ENCODE measurements at regions not wholly inside any gene's neighbourhood (a gene's known extent, or its start where the extent isn't known, plus 50 kb on each side); places are given as distances from the start of the nearest gene placed in this dataset.
"Not testable (repeated sequence)": the region's sequence is repeated elsewhere in the genome, so short reads cannot be mapped to it uniquely, and the experiment has no call there.

DNA sequence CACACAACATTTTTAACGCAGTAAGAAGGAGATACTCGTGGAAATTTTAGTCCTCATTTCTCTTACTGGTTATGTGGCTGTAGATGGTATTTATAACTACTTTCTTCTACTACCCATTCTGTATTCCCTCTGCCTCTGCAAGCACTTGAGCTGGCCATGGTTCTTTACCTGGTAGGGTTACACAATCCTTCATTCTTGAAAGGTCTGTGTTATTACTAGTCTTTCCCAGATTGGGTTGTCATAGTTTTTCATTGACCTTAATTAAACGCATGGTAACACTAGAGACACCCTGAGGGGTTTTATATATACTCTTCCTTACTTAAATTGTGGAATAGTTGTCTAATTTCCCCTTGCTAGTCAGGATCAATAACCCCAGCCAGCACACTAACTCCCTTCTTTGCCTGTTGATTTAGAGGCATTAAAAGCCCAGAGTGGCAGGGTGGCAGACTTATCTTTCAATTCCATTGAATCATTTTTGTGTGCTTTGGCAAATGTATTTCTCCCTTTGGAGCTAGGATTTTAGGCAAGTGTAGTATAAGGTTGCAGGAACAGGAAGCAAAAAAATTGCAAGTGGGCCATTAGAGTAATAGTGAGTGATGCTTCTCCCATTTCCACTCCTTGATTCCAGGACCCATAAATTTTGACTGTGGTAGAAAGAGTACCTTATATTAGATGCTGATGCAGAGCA lies 113.6 kb upstream of the EMCN start:
- DNase-seq (ENCODE audit: low read depth, low spot score), result no peak
- no peak for TF ChIP-seq CTCF (IDR thresholded peaks at IDR 0.05; ENCODE audit: insufficient read depth, low read length, missing control alignments)
- no peak overlapping the region for H3K4me3 ChIP-seq (ENCODE audit: low read depth, low read length)
- ChIA-PET POLR2A (no interaction called here), CTCF (no interaction called here)

DNA sequence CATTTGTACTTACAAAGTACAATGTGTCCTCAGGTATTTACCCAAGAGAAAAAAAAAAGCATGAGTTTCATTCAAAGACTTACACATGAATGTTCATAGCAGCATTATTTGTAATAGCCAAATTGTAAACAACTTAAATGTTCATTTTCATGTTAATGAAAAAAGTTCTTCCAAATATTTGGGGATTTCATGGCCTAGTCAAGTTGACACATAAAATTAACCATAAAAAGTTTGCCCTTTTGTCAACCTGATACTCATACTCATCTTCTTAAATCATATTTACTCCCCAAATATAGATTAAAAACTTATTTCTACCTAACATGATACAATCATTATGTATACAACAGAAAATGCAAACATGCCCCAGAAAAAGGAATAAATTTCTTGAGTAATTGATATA lies 112.5 kb upstream of the EMCN start:
- CTCF ChIA-PET, result no interaction called here
- POLR2A ChIA-PET, result no interaction called here
- no peak for TF ChIP-seq CTCF (IDR thresholded peaks at IDR 0.05; ENCODE audit: insufficient read depth, low read length, missing control alignments)

GRCh38 chr4:100609810-100610209 lies 92.0 kb upstream of the EMCN start:
- DNase-seq (ENCODE audit: low read depth, low spot score), result no peak
- no peak for TF ChIP-seq CTCF (IDR thresholded peaks at IDR 0.05; ENCODE audit: insufficient read depth, low read length, missing control alignments)
- ChIA-PET CTCF (no interaction called here), POLR2A (no interaction called here)
- no peak overlapping the region for H3K4me3 ChIP-seq (ENCODE audit: low read depth, low read length)

More for the DNA sequence above, 112.5 kb upstream of the EMCN start:
- H3K4me3 ChIP-seq (ENCODE audit: low read depth, low read length), result no peak overlapping the region
- no peak for DNase-seq (ENCODE audit: low read depth, low spot score)

DNA sequence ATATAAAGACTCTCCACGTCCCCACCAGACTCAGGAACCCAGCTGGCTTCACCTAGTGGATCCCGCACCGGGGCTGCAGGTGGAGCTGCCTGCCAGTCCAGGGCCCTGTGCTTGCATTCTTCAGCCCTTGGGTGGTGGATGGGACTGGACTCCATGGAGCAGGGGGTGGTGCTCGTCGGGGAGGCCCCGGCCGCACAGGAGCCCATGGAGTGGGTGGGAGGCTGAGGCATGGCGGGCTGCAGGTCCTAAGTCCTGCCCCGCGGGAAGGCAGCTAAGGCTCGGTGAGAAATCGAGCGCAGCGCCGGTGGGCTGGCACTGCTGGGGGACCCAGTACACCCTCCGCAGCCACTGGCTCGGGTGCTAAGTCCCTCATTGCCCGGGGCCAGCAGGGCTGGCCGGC lies 90.8 kb upstream of the EMCN start:
- POLR2A ChIA-PET; DNase-seq (ENCODE audit: low read depth, low spot score); H3K4me3 ChIP-seq (ENCODE audit: low read depth, low read length); CTCF ChIA-PET: not testable (repeated sequence)

GRCh38 chr4:100605144-100605543 lies 87.3 kb upstream of the EMCN start:
- POLR2A ChIA-PET, result no interaction called here
- no peak for TF ChIP-seq CTCF (IDR thresholded peaks at IDR 0.05; ENCODE audit: insufficient read depth, low read length, missing control alignments)

DNA sequence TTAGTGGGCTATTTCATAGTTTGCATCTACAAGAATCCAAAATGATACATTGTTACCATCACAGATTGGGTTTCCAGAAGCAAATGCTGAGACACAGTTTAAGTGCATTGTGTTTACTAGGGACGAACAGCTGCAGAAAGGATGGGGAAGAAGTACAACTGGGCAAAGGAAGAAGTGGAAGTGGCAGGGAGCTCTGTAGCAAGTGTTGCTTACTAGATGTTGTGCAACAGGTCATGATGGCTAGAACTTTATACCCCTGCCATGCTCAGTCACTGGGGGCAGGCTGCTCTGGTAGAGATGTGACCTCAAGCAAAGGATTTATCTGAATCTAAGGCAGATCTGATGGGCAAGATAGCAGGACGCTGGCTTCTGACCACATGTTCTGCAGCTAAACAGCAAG lies 76.1 kb upstream of the EMCN start:
- CTCF ChIA-PET, result no interaction called here
- no peak overlapping the region for H3K4me3 ChIP-seq (ENCODE audit: low read depth, low read length)
- no peak for DNase-seq (ENCODE audit: low read depth, low spot score)
- POLR2A ChIA-PET, result no interaction called here
- TF ChIP-seq CTCF (IDR thresholded peaks at IDR 0.05; ENCODE audit: insufficient read depth, low read length, missing control alignments), result no peak

More at GRCh38 chr4:100605144-100605543, 87.3 kb upstream of the EMCN start:
- CTCF ChIA-PET, result no interaction called here
- no peak overlapping the region for H3K4me3 ChIP-seq (ENCODE audit: low read depth, low read length)
- no peak for DNase-seq (ENCODE audit: low read depth, low spot score)

GRCh38 chr4:100591161-100591876 lies 73.5 kb upstream of the EMCN start:
- CTCF ChIA-PET, result no interaction called here
- DNase-seq (ENCODE audit: low read depth, low spot score), result no peak

More at GRCh38 chr4:100591161-100591876, 73.5 kb upstream of the EMCN start:
- H3K4me3 ChIP-seq (ENCODE audit: low read depth, low read length), result no peak overlapping the region
- no peak for TF ChIP-seq CTCF (IDR thresholded peaks at IDR 0.05; ENCODE audit: insufficient read depth, low read length, missing control alignments)
- POLR2A ChIA-PET, result no interaction called here
